Stimulated activated CD4-positive, alpha-beta T cell treated with anti-CD3 and anti-CD28 coated beads, Interleukin-15, amount 100 ng/mL, for 24 hours (primary cell): ENCODE measurements at regions not wholly inside any gene's neighbourhood (a gene's known extent, or its start where the extent isn't known, plus 50 kb on each side); places are given as distances from the start of the nearest gene placed in this dataset.

Experiments
- DNase-seq: peaks from one replicate; pipeline ENCODE4 v3.0.0-alpha.2; 2020

DNA sequence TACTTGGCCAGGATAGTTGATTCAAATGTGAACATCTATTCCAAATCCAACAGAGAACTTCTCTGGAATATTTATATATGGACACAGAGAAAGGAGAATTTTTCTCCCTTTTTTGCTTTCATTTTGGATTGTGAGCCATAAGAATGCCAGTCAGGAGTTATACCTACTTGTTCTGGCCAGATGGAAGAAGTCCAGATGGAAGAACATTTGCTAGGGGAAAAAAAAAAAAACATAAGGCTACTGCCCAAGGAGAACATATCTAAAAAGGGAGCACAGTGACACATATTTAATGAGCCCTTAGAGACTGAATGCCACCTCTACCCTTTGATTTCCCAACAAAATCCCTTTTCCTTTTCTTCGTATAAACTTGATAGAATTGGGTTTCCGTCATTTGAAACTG, 61.7 kb upstream of the PPP2R2B start:
- no peak for DNase-seq

- DNase-seq, result no peak
Observed at GRCh38 chr5:146944019-146944418, 65.5 kb upstream of the PPP2R2B start.

DNA sequence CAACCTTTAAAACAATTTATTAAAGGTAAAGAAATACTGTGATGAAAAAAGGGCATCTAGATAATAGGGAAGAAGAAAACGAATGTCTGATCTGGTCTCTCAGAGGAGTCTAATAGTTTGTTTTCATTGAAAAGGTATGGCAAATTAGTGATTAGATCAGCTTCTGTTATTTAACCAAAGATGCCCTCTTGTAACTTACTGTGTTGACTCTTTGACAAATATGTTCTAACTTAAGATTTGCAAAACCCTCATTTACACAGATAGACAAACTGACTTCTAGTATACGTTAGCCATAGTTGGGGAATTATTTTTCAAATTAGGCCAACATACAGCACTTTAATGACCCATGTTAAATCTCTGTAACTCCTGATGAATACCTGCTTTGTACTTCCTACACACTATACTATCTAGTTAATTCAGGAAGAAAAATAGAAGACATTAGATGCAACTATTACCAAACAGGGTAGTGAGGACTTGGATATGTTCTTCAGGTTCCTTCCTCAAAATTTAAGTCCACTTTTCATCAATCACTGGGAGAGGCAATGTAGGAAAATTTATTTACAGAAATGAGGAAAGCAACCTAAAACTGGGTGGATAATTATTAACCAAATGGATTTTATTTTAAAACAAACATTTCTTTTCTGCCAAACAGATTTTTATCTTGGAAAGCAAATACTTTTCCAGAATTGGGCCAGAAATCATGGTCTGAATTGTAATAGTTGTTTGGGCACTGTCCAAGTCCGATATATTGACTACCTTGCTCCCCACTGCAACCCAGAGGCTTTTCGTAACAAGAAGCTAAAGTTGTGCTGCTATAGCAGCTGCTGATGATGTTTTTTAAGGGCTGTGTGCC, 66.4 kb upstream of the PPP2R2B start:
- DNase-seq, result no peak

GRCh38 chr5:146945617-146946084, 67.1 kb upstream of the PPP2R2B start:
- no peak for DNase-seq

DNA sequence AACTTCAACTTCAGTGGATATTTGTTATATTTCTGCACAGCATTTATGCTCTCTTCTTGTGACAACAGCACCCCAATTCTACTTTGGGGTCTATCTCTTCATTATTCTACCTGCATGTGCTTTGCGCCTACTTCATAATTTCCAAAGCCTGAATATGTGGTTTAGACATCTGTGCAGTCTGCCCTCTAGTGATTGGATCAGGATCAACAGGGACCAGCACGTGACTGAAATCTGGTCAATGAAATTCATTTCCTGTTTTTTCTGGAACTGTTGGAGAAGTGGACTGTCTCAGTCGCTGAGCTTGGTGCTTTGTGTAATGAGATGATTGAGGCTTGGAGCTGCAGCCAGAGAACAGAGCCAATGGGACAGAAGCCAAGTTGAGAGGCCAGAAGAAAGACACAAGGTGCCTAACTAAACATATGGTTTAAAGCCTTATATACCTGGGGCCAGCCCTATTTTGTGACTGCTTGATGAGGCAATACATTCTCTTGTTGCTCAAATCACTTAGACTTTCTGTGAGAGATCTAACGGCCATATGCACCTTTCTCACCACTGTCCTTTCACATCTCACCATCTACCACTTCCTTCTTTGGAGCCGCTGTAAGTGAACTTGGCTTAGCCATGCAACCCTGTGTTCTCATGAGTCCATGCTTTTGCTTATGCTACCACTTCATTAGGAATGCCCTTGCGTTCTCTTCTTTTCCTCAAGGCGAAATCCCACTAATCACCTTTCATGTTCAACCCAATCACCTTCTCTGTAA, 68.8 kb upstream of the PPP2R2B start:
- DNase-seq, result peak; percentile 6

GRCh38 chr5:146948666-146949065, 70.1 kb upstream of the PPP2R2B start:
- no peak for DNase-seq

GRCh38 chr5:146952168-146952567, 73.6 kb upstream of the PPP2R2B start:
- no peak for DNase-seq

DNA sequence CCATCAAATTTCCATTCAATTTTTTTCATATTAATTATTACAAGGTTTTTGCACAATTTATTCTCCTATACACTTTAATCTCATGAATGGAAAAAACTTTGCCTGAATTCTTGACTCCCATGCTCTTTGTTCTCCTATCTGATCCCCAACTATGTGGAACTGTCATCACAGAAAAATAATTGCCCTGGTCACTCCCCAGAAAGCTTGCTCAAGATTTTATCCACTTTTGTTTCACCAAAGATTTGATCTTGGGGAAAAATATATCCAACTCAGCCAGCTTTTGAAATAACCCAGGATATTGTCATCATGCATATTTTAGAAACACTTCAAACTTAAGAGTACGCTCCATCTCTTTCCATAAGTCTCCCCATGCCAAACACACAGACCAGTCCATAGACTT, 77.7 kb upstream of the PPP2R2B start:
- no peak for DNase-seq

GRCh38 chr5:146959360-146959759, 80.8 kb upstream of the PPP2R2B start:
- DNase-seq, result no peak

DNA sequence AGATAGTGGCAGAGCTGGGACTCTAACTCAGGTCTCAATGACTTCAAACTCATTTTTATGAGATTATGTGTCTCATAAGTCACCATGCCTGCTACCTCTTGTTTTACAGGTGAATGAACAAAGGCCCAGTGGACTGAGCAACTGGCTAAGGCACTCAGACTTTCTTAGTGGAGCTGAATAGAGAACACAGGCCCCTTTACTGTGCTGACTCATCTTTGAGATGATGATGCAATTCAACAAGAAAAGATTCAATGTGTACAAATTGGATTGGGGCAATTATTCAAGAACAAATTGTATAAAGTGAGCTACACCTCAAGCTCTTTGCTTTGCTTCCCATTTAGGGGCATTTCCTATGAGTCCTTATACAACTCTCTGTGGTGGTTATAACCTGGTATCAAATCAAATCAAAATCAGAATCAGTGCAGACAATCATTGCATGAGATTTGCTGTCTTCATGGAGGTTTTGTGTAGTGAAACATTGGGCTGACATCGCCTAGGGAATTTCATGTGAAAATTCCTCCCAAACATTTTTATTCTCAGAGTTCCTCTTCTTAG, 84.3 kb upstream of the PPP2R2B start:
- DNase-seq, result no peak

DNA sequence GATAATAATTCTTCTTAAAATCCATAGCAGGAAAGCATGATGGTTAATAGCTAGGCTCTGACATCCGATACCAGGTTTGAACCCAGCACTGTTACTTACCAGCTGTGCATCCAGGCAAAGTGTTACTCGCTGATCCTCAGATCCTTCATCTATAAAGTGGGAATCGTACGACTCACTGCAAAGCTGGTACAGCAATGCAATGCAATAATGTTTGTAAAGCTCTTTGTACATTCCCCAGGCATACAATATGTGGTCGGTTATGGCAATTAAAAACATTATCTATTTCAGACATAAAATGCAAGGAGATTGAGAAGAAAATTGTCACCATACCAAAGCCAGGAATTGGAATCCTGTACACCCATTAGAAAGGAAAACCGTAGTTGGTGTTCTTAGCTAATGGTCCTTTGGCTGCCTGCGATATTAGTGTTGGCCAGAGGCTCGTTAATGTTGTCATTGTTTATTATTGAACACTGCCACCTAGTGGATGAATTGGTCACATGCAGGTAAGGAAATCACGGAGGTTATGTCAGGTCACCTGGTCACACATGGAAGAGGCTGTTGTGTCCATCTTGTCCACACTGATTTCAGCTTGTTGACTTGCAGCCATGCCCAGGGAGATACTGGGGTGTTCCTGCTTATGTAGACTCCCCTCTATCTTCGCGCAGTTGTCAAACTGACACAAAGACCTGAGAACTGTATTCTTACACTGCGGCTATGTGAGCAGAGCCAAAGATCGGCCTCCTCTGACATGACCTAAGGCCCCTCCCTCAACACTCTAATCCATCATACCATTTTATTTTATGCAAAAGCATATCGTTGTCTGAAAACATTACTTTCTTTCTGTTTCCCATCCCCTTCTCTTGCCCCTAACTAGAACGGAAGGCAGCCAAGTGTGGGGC, 87.5 kb upstream of the PPP2R2B start:
- peak; percentile 44 for DNase-seq

DNA sequence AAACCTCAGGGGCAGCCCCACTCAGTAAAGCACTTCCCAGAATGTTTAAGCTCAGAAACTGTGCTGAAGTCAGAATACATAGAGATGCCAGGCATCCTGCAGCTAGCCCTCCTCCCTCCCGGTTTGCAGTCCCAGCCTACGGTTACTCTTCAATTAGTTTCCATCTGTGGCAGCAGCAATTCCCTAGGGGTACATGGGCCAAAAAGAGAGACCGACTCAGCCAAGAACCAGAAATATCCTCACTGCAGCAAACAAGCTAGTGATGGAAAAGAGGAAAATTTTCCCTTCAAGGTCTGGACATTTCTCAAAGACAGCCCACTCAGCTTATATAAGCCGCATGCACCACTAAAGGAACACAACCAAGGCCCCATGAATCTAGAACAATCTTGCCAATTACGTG, 89.1 kb upstream of the PPP2R2B start:
- DNase-seq, result no peak

- no peak for DNase-seq
Observed at GRCh38 chr5:146971401-146971800, 92.8 kb upstream of the PPP2R2B start.

- no peak for DNase-seq
Observed at GRCh38 chr5:146986469-146986868, 107.9 kb upstream of the PPP2R2B start.

- DNase-seq, result no peak
Observed at GRCh38 chr5:146993876-146994530, 115.4 kb upstream of the PPP2R2B start.

DNA sequence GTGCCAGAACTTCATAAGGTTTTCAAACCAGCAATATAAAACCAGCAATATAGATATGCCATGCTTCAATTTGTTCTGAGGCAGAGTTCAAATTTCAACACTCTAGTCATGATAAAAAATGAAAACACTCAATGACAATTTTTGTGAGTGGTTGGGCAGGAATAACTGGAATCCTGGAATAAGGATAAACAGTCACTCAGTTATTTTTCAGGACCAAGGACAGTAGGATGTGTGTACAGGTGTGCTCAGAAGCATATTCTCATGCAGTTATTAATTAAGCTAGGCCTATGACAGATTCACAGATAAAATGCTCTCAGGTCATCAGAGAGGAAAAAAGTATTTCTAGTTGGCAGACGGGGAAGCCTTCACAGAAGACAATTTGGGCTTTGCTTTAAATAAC, 117.3 kb upstream of the PPP2R2B start:
- DNase-seq, result no peak

DNA sequence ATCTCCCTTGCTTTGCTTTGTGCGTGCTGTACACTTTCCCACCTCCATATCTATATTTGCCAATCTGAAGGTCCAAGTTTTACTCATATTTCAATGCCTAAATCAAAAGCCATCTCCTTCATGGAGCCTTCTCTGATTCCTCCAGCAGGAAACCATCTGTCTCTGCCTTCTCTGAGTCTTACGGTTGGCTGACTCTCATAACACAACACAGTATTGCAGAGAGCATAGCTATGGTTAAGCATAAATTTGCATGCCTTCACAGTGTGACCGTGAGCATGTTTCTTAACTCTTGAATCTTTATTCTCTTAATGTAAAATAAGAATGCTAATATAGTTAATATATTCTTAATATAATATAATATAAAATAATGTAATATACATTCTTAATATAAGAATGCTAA, 136.8 kb upstream of the PPP2R2B start:
- DNase-seq, result no peak

GRCh38 chr5:147017191-147017590, 138.6 kb upstream of the PPP2R2B start:
- DNase-seq, result no peak

DNA sequence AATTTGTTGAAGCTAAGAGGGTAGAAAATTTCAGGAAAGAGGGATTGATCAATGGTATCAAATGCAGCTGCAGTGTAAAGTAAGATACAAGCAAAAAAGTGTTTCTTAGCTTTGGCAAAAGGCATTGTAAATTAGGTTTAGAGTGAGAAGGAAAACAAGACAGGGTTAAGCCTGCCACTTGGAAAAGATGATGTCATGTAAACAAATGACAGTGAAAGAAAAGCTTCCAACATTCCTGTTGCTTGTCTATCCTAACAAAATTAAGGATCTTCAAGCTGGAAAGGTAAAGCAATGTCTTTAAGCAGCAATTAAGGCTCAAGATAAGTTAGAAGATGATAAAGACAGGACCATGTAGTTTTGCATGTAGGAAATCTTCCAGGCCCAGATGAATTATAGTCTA, 139.1 kb upstream of the PPP2R2B start:
- DNase-seq, result no peak

- DNase-seq, result no peak
Observed at GRCh38 chr5:147018812-147019211, 140.3 kb upstream of the PPP2R2B start.

DNA sequence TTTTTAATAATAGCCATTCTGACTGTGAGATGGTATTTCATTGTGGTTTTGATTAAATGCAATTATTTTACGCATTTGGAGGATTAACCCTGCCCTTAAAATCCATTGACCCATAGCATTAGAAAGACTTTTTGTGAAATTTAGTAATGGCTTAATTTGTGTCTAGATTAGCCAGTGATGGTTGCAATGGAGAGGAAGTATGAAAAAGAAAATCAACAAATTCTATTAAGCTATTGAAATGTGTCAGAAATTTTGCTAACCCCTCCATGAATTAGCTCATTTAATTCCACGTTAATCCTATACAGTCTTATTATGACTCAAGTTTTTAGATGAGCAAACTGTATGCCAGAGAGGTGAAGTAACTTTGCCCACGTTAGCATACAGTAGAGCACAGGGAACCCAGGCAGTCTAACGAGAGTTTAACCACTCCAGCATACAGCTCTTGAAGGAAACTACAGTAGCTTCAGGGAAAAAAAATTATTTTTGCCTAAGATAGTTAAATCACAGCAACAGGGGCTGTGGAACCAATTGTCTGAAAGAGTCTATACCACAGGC, 158.2 kb upstream of the PPP2R2B start:
- no peak for DNase-seq
